Activated CD4-positive, alpha-beta T cell treated with anti-CD3 and anti-CD28 coated beads, Interleukin-2, Interleukin-6, amounts not matched to agents 100 ng/mL and 50 ng/mL, durations not matched to agents 16 hours and 8 hours (primary cell): ENCODE measurements at regions not wholly inside any gene's neighbourhood (a gene's known extent, or its start where the extent isn't known, plus 50 kb on each side); places are given as distances from the start of the nearest gene placed in this dataset.

Experiments
- DNase-seq: peaks from one replicate; pipeline ENCODE4 v3.0.0-alpha.2; 2020

DNA sequence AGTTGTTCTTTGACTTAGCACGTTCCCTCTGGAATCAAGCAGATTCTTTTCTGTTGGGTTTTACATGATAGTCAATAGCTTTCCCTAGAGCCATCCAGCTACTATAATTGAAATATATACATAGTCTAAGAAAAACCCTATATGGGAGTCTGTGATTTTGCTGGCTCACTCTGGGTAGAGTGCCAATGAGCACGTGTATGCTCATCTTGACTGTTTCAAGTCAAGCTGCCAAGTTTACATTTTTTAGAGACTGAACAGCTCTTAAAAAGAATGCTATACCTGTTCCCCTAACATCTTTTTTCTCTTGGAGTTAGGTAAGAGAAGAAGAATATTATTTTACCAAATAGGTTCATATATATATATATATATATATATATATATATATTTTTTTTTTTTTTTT, 182.8 kb upstream of the NRIP1 start:
- DNase-seq = no peak

DNA sequence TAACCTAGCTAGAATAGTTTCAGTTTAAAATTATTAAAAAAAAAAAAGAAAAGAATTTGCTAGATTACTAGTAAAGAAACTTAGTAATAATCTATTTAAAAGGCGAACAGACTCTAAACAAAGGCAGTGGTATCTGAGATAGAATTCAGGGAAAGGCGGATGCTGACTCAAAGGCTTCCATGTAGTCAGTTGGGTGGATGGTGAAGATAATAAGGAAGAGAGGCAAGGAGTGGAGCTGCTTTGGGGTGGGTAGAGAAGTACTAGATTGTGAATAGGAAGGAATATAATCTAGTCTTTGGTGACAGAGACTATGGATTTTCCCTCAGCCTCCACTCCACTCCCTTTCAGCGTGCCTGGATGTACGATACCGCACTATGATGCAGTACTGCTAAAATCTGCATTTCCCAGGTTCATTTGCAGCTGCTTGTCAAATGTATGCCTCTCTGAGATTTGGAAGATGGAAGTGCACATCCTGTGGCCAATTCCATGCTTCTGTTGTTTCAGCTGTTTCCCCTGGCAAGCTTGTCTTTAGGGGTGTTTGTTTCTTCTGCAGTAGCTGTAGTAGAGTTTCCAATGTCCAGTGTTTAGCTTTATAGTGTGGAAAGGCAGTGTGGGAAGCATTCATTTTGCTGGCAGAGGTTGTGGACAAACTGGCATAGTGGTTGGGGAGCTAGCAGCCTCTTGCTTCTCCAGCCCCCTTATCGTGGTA, 184.6 kb upstream of the NRIP1 start:
- DNase-seq = no peak

DNA sequence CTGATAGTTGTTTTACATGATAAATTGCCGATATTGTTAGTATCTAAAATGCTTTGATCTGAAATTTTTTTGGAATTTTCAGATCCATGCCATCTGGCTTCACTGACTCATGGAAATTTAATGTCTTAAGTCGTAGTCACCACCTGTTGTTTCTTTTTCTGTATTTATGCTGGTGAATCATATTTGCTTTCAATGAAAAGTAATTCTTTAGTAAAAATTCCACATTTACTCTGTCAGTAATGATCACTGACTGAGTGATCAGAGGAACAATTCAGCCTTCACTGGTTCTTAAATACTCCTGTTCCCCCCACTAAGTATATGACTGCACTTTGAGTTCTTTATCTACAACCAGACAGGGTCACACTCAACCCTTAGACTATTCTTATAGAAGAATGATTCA, 185.6 kb upstream of the NRIP1 start:
- no peak for DNase-seq

DNA sequence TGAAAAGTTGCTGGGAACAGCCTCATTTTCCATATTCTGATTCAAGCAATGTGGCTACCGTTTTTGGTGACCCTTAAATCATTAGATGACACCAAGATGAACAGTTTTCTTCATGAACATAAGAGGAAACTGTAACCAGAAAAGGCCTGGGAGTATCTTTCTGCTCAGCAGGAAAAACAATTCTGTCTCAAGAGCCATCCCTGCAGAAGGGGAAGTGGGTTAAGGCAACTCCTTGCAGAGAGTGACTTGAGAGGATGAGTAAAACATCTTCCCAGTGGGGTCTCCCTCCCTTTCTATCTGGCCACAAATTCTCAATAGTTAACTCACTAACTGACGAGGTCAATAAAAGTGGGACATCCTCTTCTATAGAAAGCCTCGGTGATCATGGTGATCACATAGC, 187.6 kb upstream of the NRIP1 start:
- DNase-seq = no peak

DNA sequence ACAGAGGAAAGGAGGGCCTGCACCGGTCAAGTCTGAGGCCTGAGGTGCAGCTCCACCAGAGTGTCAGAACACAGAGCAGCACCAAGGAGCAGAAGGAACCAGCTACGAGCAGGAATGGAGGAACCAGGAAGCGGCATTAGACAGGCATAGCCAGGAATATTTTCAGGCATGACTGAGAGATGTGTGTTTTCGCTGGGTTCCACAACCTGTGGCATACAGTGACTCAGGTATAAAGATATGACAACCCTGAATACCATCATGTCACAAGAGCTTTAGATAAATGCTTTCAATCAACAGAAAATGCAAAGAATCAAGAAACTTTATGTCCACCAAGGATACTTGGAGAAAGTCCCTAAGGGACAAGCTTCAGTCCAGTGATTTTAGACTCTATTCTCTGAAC, 189.3 kb upstream of the NRIP1 start:
- no peak for DNase-seq

DNA sequence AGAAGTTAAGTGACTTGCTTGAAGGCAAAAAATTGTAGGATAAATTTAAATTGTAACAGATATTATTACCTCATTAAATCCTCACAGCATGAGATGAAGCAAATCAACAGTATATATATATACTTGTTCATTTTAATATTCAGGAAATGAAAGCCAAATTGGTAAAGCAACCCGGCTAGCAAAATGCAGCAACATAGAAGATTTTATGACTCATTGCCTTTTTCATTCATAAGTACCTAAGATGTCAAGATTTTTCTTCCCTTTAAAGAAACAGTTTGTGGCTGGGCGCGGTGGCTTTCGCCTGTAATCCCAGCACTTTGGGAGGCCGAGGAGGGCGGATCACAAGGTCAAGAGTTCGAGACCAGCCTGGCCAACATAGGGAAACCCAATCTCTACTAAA, 190.5 kb upstream of the NRIP1 start:
- no peak for DNase-seq

DNA sequence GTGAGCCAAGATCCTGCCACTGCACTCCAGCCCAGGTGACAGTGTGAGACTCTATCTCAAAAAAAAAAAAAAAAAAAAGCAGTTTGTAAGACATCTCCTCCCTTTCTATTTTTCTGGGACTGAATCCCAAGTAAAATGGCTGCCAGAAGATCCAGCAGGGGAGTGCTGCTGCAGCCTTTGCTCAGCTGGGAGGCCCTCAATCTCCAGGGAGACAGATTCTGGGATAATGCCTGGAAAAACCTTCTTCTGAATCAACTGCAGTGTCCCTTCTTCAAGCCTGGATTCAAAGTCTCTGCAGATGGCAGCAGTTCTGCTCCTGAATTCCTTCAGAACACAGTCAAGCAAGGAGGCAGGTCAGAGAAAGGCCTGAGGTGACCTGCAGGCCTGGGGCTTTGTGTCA, 191.0 kb upstream of the NRIP1 start:
- no peak for DNase-seq

DNA sequence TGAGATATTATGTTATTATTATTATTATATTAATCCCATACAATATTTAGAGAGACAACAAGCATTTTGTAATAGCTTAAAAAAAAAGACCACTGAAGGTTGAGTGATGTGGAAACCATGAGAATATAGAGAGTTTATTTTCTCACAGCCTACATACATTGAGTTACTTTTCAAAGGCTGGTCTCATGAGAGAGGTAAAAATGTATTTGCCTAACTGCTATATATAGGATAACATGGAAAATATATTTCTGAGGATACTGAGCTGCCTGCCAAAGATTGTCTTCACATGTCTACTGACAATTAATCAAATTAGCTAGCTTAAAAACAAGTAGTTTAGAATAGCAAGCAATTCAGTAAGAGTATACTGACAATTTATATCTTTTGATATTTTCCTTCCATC, 192.2 kb upstream of the NRIP1 start:
- no peak for DNase-seq

DNA sequence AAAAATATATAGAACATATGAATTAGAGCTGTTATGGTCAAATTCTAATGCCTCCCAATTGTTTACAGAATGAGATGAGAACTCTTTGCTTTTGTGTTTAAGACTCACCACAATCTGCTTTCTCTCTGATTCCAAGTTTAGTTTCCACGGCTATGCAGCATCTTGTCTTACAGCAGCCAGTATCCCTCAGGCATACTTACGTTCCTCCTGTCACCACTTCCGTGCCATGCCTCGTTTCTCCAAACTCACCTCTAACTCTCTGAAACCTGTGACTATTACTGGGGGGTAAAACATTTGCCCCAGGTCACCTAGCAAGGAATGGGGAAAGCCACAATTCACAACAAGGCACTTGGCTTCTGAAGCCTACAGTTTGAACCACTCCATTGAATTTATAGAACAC, 192.8 kb upstream of the NRIP1 start:
- DNase-seq = no peak

DNA sequence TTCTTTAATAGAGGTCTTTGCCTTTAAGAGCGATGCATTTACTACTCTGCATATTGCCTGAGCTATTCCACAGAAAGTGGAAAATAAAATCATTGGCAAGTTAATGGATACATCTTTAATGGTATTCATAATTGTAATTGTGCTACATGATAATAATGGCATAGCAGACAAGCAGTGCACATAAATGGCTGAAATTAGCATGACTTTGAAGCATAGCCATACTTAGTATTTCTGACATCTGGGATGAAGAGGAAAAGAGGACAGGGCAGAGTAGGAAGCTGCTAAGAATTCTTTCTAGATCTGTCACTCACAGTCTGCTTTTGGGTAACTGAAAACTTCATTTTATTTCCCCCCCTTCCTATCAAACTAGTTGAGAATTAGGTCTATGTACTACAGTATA, 195.0 kb upstream of the NRIP1 start:
- DNase-seq = no peak

DNA sequence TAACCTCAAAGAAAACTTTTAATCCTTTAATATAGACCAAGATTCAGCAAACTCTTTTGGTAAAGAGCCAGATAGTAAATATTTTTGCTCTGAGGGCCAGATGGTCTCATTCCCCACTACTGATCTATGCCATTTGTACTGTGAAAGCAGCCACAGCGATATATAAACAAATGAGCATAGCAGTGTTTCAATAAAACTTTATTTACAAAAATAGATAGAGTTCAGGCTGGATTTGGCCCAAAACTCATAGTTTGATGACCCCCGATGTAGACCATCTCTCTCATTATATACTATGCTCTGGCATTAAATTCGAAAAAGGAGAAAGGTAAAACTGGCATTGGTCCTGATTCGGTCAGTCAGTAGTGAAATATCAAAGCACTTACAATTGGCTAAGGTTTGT, 195.8 kb upstream of the NRIP1 start:
- no peak for DNase-seq

DNA sequence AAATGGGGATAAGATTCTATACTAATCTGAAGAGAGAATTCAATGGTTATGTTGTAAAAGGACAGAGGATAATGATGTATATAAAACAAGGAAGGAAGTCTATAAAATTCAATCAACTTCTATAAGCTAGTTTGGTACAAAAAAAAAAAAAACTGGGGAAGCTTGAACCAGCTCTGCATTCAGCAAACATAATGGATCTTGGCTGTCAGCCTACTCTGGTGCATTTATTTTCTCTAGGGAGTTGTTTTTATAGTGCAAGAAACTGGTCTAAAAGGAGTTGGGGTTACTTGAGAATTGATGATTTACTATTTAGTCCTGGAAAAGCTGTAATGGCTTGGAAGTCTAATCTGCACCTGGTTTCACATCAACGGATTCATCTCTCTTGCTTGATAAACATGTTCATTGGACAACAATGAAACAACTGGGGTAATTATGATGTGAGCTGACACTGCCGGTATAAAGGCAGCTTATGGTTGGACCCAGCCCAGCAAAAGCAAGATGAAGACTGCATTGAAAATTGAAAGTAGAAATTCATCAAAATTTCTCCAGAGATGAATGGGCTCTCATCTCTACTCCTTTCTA, 199.4 kb upstream of the NRIP1 start:
- DNase-seq = no peak

DNA sequence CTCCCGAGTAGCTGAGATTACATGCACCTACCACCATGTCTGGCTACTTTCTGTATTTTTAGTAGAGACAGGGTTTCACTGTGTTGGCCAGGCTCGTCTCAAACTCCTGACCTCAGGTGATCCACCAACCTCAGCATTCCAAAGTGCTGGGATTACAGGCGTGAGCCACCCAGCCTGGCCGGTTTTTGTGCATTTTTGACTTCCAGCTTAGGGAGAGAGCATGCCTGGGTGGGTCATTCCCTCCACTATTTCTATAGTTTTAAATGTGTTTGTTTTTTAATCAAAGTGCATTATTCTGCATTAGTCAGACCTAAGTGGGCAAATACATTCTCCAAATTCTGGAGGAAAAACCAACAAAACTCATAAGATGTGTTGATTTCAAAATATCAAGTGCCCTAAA, 207.4 kb upstream of the NRIP1 start:
- no peak for DNase-seq

DNA sequence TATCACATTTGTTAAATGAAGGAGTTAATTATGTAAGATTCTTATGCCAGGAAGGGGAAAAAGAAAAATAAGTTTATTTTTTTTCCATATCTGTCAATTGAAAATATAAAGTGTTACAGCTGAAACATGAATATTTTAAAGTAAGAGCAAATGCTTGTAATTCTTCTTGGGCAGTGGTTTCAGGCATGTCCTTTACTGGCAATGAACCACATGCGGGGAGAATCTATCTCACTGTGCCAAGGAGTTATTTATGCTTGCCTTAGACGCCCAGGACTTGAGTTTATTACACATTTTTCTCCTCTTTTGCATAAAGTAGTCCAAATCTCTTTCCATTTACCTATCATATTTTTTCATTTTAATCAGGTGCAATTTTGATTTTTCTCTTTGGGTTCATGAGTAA, 207.8 kb upstream of the NRIP1 start:
- DNase-seq = no peak

DNA sequence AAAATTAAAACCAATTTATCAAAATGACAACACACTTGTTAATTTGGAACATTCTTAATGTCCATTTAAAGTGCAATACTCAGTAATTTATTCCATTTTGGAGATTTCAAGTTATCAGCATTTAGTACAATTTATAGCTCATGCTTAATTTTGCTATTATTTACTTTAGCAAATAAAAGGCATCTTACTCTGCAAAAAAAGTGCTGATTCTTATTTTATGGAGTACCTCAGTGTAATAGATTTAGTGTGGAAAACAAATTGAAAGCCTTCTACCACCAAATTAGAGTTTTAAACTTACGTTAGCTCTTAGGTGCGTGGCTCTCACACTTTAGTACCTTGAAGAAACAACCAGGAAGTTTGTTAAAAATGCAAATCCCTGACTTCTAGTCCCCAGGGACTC, 208.4 kb upstream of the NRIP1 start:
- DNase-seq = no peak

DNA sequence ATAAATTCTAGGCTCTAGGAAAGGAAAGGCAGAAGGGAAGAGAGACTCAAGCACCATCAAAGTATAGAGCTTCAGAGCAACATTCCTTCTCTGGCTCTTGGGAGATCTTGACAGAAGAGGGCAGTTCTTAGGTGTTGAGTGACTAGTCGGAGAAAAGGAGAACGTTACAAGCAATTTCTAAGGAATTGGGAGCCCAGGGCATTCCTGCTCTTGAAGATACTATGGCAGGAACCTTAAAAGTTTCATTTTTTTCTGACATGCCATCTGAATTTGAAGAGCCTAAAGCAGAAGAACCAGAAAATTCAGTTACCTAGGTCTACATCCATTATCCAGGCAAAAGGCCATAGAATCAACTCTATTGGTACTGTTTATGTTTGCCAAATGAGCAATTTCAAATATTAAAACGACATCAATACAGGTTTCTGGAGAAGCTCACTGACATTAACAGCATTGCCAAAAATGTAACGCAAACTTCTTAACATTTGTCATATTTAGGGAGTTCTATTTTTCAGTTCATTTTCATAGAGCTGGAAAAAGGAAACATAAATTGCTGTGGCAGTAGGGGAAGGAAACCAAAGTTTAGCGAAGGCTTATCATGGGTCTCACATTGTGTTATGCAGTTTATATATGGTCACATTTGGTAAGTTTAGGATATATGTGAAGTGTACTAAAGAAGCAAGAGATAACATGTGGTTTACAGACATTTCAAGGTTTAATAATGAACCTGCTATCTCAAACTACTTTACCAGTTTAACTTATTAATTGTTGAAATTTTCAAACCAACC, 210.1 kb upstream of the NRIP1 start:
- DNase-seq = no peak

DNA sequence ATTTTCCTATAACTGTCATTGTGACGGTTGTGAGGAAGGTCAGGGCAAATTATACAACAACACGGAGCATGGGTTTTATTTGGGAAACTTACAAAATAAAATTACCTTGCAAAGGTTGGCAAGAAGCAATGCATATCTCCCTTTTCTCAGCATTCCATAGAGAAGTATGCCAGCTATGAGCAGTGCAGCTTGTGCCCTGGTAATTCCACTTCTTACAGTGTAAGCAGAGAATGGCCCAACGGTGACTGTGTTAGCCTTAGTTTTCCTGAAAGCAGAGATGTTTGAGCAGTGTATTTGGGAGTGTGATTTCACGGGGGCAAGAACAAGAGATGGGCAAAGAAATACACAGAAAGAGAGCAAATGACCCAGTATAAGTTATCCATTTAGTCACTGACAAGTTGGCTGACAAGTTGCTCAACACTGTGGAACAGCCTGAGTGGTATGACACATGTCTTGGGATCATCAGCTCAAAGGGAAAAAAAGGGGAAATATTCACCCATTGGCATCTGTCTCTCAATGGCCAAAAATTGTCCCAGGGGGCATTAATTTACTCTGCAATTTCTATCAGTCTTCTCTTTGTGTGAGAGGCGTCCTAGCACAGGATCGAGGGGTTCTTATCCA, 210.9 kb upstream of the NRIP1 start:
- DNase-seq = no peak

DNA sequence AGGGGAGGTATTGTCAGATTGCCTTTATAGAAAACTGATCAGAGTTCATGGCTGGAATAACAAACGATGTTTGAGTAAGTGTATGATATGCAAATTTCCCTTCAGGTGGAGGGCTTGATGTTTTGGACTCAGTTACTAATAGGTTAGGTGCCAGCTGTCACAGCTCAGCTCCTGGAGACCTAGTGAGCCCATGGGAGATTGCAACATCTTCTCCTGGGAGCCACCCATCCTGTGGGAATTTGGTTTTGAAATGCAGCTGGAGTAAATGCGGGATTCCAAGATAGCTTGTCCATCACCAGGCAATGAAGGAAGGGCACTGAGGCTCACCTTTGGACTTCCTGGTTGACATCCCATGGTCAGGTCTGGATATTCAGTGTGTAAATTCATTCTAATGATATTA, 211.4 kb upstream of the NRIP1 start:
- no peak for DNase-seq

DNA sequence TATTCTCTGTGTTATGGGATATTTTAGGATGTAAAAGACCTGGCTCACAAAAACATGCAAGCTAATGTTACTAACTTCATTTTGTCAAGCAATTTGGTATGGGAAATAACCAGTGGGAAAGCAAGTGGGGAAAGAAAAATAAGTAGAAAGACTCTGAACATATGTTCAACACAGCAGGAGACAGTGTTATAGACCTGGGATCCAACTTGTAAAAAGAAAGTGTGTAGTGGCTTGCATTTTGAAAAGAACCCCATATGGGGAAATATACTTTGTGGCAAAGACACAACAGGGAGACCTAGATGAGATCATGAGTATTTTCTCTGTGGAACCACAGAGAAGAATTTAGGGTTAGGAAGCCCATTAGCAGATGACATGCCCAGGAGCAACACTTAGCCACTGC, 212.7 kb upstream of the NRIP1 start:
- no peak for DNase-seq

DNA sequence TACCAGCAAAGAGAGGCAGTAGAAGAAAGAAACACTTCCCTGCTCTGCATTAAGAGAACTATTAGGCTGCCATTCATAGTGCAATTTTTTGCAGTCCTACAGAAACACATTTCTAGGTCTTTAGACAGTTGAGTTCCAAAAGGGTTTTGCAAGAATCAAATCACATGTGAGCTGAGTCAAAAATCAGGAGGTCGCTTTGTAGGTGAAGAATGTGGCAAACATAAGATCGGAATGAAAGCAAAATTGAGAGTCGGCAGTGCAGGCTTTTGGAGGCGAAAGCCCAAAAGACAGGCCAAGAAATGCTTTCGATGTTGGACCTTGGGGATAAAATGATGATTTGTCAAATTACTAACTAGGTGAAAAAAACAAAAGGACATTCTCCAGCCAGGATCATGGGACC, 213.5 kb upstream of the NRIP1 start:
- DNase-seq = no peak

DNA sequence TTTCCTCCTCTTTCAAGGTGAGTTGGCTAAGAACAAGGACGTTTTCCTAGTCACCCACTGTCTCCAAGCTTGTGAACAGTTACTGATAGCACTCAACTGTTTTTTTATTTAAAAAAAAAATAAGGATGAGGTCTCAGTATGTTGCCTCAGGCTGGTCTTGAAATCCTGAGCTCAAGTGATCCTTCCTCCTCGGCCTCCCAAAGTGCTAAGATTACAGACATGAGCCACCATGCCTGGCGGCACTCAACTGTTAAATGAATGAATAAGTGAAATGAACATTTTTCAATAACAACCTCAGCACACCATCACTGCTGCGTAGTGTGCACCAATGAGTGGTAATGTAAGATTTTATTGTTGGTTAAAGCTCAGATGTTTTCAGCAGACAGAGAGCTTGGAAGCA, 214.1 kb upstream of the NRIP1 start:
- DNase-seq = no peak

DNA sequence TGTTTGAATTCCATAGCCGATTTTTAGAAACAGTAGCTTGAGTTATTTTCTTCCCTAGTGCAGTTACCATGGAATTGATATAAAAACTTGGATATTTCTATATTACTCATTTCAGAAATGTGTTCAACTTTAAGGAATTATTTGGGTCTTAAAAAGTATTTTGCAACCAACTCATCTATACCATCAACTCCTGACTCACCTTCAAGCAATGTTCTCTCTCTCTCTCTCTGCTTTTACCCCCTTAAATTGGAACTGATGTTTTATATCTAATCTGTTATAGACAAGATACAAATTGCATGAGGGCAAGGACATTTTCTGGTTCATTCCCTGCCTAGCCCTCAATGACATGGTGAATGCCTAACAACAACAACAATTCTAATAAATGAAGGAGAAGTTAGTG, 214.7 kb upstream of the NRIP1 start:
- no peak for DNase-seq

DNA sequence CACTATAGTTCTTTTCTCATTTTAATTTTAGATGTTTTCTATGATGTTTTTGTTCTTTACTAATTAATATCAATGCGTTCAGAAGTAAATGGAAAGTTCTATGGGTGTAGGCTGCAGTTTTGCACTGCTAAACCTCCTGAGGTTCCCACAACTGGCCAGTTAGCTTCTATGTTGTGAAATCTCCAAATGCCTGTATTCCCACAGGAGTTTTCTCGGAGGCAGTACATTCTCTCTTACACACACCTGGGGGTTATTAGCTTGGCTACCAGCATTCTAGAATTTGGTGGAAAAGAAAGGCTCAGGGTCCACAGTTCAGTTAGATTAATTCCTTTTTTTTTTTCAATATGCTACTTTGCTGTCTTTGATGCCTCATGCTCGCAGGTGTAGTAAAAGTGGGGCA, 216.9 kb upstream of the NRIP1 start:
- no peak for DNase-seq

DNA sequence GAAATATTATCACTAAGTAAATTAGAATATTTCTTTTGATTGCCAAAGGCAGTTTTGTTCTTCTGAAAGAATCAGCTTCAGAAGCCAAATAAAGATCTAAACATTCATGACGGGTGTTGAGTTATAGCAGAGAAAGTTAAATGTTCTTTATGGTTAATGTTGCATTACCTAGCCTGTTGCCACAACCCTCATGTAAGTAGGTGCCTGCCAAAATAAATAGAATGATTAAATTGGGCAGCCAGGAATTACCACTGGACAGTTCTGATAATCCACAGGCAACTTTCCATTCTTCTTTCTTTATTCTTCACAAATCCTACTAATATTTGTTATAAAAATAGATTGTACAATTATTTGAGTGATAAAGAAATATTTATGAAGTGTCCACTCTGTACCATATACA, 217.9 kb upstream of the NRIP1 start:
- DNase-seq = no peak
